ENCODE measurements at regions not wholly inside any gene's neighbourhood (a gene's known extent, or its start where the extent isn't known, plus 50 kb on each side); places are given as distances from the start of the nearest gene placed in this dataset.

GRCh38 chr2:15838481-15839090, 101.8 kb upstream of the MYCN start (continued):
- TF ChIP-seq ZNF670 (tag by site-specific recombination; IDR thresholded peaks at IDR 0.05; ENCODE audit: low read depth) (no peak), ZNF10 (tag by site-specific recombination; IDR thresholded peaks at IDR 0.05) (no peak), ZNF433 (tag by site-specific recombination; IDR thresholded peaks at IDR 0.05; ENCODE audit: low read depth) (no peak), ZNF184 (tag by site-specific recombination; IDR thresholded peaks at IDR 0.05) (no peak), OSR2 (tag by site-specific recombination; IDR thresholded peaks at IDR 0.05) (no peak)

GRCh38 chr2:15839426-15840124, 100.8 kb upstream of the MYCN start:
- TF ChIP-seq HOXD13 (CRISPR knock-in tag; IDR thresholded peaks at IDR 0.05; ENCODE audit: borderline replicate concordance) (no peak), KLF16 (tag by site-specific recombination; IDR thresholded peaks at IDR 0.05) (no peak), ZSCAN5A (tag by site-specific recombination; IDR thresholded peaks at IDR 0.05) (no peak), ZBTB26 (tag by site-specific recombination; optimal IDR thresholded peaks at IDR 0.05) (no peak), SCRT1 (tag by site-specific recombination; IDR thresholded peaks at IDR 0.05; ENCODE audit: borderline replicate concordance) (no peak), ZNF560 (tag by site-specific recombination; IDR thresholded peaks at IDR 0.05; ENCODE audit: borderline replicate concordance) (no peak), ZNF704 (tag by site-specific recombination; IDR thresholded peaks at IDR 0.05) (no peak), GLI4 (tag by site-specific recombination; IDR thresholded peaks at IDR 0.05) (no peak), RBAK (tag by site-specific recombination; IDR thresholded peaks at IDR 0.05) (no peak), ZNF221 (tag by site-specific recombination; IDR thresholded peaks at IDR 0.05; ENCODE audit: borderline replicate concordance) (no peak)
- Histone ChIP-seq H3K36me3 (ENCODE audit: control insufficient read depth in 2 of 2, insufficient read depth in 1 of 2, low read length in 2 of 2) (no peaks in the 10 kb centered on the region), H3K4me1 (ENCODE audit: control insufficient read depth, insufficient read depth, low read length) (no peaks in the 10 kb centered on the region), H3K27ac (ENCODE audit: extremely low read depth, low read depth, low read length) (no peak overlapping the region), H3K4me3 (ENCODE audit: low read depth, low read length) (no peak overlapping the region), H3K9me3 (ENCODE audit: control insufficient read depth, insufficient read depth, low read depth, low read length) (no peaks in the 10 kb centered on the region)
- CTCF ChIA-PET = interaction anchor here (0.6 to 1.0 kb wide), 3 partner anchors 43 to 199 kb away, joined by 3 to 5 read pairs (median 3); partner anchors contain the start of gene MYCN
- POLR2A ChIA-PET = no interaction called here

GRCh38 chr2:15840148-15840547, 100.2 kb upstream of the MYCN start:
- no peaks in the 10 kb centered on the region for H3K36me3 ChIP-seq (ENCODE audit: control insufficient read depth in 2 of 2, insufficient read depth in 1 of 2, low read length in 2 of 2)
- no peak overlapping the region for H3K27ac ChIP-seq (ENCODE audit: extremely low read depth, low read depth, low read length)
- H3K4me3 ChIP-seq (ENCODE audit: low read depth, low read length) = no peak overlapping the region
- no peaks in the 10 kb centered on the region for H3K9me3 ChIP-seq (ENCODE audit: control insufficient read depth, insufficient read depth, low read depth, low read length)
- no peaks in the 10 kb centered on the region for H3K4me1 ChIP-seq (ENCODE audit: control insufficient read depth, insufficient read depth, low read length)
- TF ChIP-seq SCRT2 (tag by site-specific recombination; IDR thresholded peaks at IDR 0.05) (0 out of 2 replicates have a peak, but pooled peaks have one; percentile 17), ZNF112 (tag by site-specific recombination; IDR thresholded peaks at IDR 0.05) (no peak), ZNF776 (tag by site-specific recombination; IDR thresholded peaks at IDR 0.05; ENCODE audit: borderline replicate concordance) (no peak)
- CTCF ChIA-PET = interaction anchor here (0.6 to 1.0 kb wide), 4 partner anchors 43 to 202 kb away, joined by 3 to 5 read pairs (median 4); partner anchors contain the start of gene MYCN
- POLR2A ChIA-PET = no interaction called here
